Breast epithelium (tissue), 3 donors: ENCODE measurements at regions not wholly inside any gene's neighbourhood (a gene's known extent, or its start where the extent isn't known, plus 50 kb on each side); places are given as distances from the start of the nearest gene placed in this dataset.

Experiments
- CTCF ChIP-seq, 3 donors: fragments of 450-650 bp; IDR thresholded peaks; one replicate each; pipeline ENCODE4 v1.5.1; 2016 to 2017; ENCODE audit warnings: antibody characterized with exemption in 3 of 3, mild to moderate bottlenecking in 3 of 3, moderate library complexity in 3 of 3
- POLR2AphosphoS5 ChIP-seq, 3 donors: sonication (generic); formaldehyde crosslinking; IDR thresholded peaks; one replicate each; pipeline ENCODE4 v1.6.1; 2017; ENCODE audit warnings: antibody characterized with exemption in 3 of 3

GRCh38 chr2:129480790-129481189, 498.7 kb upstream of the RAB6C start:
- TF ChIP-seq CTCF (IDR thresholded peaks at IDR 0.05): no peak
- no peak for TF ChIP-seq POLR2AphosphoS5 (IDR thresholded peaks at IDR 0.05)
